ENCODE measurements at regions not wholly inside any gene's neighbourhood (a gene's known extent, or its start where the extent isn't known, plus 50 kb on each side); places are given as distances from the start of the nearest gene placed in this dataset.

- no peak for TF ChIP-seq EZH2 (IDR thresholded peaks at IDR 0.05)
- TF ChIP-seq POLR2AphosphoS5 (IDR thresholded peaks at IDR 0.05; ENCODE audit: borderline replicate concordance, low read depth, low read length): no peak
- no peak for TF ChIP-seq FOXP2 (optimal IDR thresholded peaks at IDR 0.05; ENCODE audit: control extremely low read depth, extremely low read length, insufficient read depth)
These were observed 213.0 kb upstream of the HAAO start for GRCh38 chr2:43005245-43005974.

Data from SK-N-MC (cell line).